Astrocyte of the spinal cord (primary cell): ENCODE measurements at regions not wholly inside any gene's neighbourhood (a gene's known extent, or its start where the extent isn't known, plus 50 kb on each side); places are given as distances from the start of the nearest gene placed in this dataset.

Source experiments
- DNase-seq: peaks from one replicate; pipeline ENCODE4 v3.0.0; 2011; ENCODE audit warnings: low read depth, low spot score
- H3K4me3 ChIP-seq: 2 replicates; pipeline ENCODE4 v1.5.1; 2011; ENCODE audit warnings: low read depth, mild to moderate bottlenecking, low read length, moderate library complexity
- CTCF ChIP-seq: IDR thresholded peaks from 2 replicates; pipeline ENCODE4 v1.5.1; 2012; ENCODE audit warnings: low read depth, mild to moderate bottlenecking, low read length, inconsistent platforms
- in situ Hi-C: cut with HindIII; loops from 2 replicates; pipeline ENCODE4 v1.10.0; 2017; ENCODE audit warnings: low sequenced_read_pairs

- H3K4me3 ChIP-seq = no peak overlapping the region
- TF ChIP-seq CTCF = no peak
- no peak for DNase-seq
- in situ Hi-C loops = no loop called here
Measured at GRCh38 chr13:63700350-63700749, 2284.7 kb upstream of the PCDH20 start.

- DNase-seq = no peak
- TF ChIP-seq CTCF = no peak
- in situ Hi-C loops = no loop called here
- H3K4me3 ChIP-seq = no peak overlapping the region
Measured at GRCh38 chr13:63699948-63700347, 2284.3 kb upstream of the PCDH20 start.

- no peak for TF ChIP-seq CTCF
- in situ Hi-C loops = no loop called here
- H3K4me3 ChIP-seq = no peak overlapping the region
- DNase-seq = peak; percentile 58
Measured at GRCh38 chr13:63696055-63696454, 2280.4 kb upstream of the PCDH20 start.

GRCh38 chr13:63693696-63694095 is 2278.0 kb upstream of the PCDH20 start:
- in situ Hi-C loops = no loop called here
- DNase-seq = no peak
- no peak for TF ChIP-seq CTCF
- H3K4me3 ChIP-seq = no peak overlapping the region

- in situ Hi-C loops = no loop called here
- DNase-seq = no peak
- no peak overlapping the region for H3K4me3 ChIP-seq
- TF ChIP-seq CTCF = no peak
Measured at GRCh38 chr13:63691474-63691873, 2275.8 kb upstream of the PCDH20 start.

- in situ Hi-C loops = no loop called here
- no peak overlapping the region for H3K4me3 ChIP-seq
- TF ChIP-seq CTCF = no peak
- no peak for DNase-seq
Measured at GRCh38 chr13:63690672-63691071, 2275.0 kb upstream of the PCDH20 start.

GRCh38 chr13:63684822-63685221 is 2269.2 kb upstream of the PCDH20 start:
- in situ Hi-C loops = no loop called here
- no peak for TF ChIP-seq CTCF
- no peak for DNase-seq
- no peak overlapping the region for H3K4me3 ChIP-seq
